Hepatocyte (in vitro differentiated cells): ENCODE measurements at regions not wholly inside any gene's neighbourhood (a gene's known extent, or its start where the extent isn't known, plus 50 kb on each side); places are given as distances from the start of the nearest gene placed in this dataset.

Experiments used
- DNase-seq: peaks from one replicate; pipeline ENCODE4 v3.0.0-alpha.2; 2016; ENCODE audit warnings: low spot score
- H2AFZ ChIP-seq: fragments of 200-600 bp; sonication (generic); 2 replicates; pipeline ENCODE4 v1.6.0; 2016; ENCODE audit warnings: antibody characterized with exemption, mild to moderate bottlenecking
- H3K27ac ChIP-seq: fragments of 200-600 bp; sonication (generic); 2 replicates; pipeline ENCODE4 v1.5.1; 2016; ENCODE audit warnings: mild to moderate bottlenecking
- H3K27me3 ChIP-seq: fragments of 200-600 bp; sonication (generic); 2 replicates; pipeline ENCODE4 v1.6.1; 2016
- H3K36me3 ChIP-seq: fragments of 200-600 bp; sonication (generic); replicated peaks from 2 replicates; pipeline ENCODE4 v1.5.1; 2016; ENCODE audit warnings: low read depth; ENCODE audit not compliant: insufficient read depth
- H3K4me1 ChIP-seq: fragments of 200-600 bp; sonication (generic); 2 replicates; pipeline ENCODE4 v1.5.1; 2016; ENCODE audit warnings: mild to moderate bottlenecking, moderate library complexity; ENCODE audit not compliant: insufficient read depth
- H3K4me2 ChIP-seq: fragments of 200-600 bp; sonication (generic); 2 replicates; pipeline ENCODE4 v1.6.0; 2016
- H3K4me3 ChIP-seq: fragments of 200-600 bp; sonication (generic); 2 replicates; pipeline ENCODE4 v1.5.1; 2016; ENCODE audit warnings: mild to moderate bottlenecking
- H3K79me2 ChIP-seq: fragments of 200-600 bp; sonication (generic); 2 replicates; pipeline ENCODE4 v1.6.0; 2017; ENCODE audit warnings: mild to moderate bottlenecking
- H3K9me2 ChIP-seq: fragments of 200-600 bp; sonication (generic); replicated peaks from 2 replicates; pipeline ENCODE4 v1.6.0; 2017; ENCODE audit warnings: mild to moderate bottlenecking; ENCODE audit not compliant: insufficient read depth
- H3K9me3 ChIP-seq: fragments of 200-600 bp; sonication (generic); 2 replicates; pipeline ENCODE4 v1.5.1; 2016; ENCODE audit warnings: low read depth, mild to moderate bottlenecking
- H4K20me1 ChIP-seq: fragments of 200-600 bp; sonication (generic); 2 replicates; pipeline ENCODE4 v1.6.0; 2016; ENCODE audit warnings: mild to moderate bottlenecking; ENCODE audit not compliant: insufficient read depth, poor library complexity, severe bottlenecking
- EZH2 ChIP-seq: fragments of 200-600 bp; sonication (generic); IDR thresholded peaks from 2 replicates; pipeline ENCODE4 v1.6.1; 2016; ENCODE audit warnings: antibody characterized with exemption, mild to moderate bottlenecking, borderline replicate concordance
- EZH2phosphoT487 ChIP-seq: fragments of 200-600 bp; sonication (generic); IDR thresholded peaks from one replicate; pipeline ENCODE4 v1.6.1; 2018; ENCODE audit warnings: antibody characterized with exemption, mild to moderate bottlenecking, low read depth, moderate library complexity; ENCODE audit not compliant: unreplicated experiment, severe bottlenecking
- WGBS: methylation state at CpG from one replicate; pipeline ENCODE4 v1.1.6; 2016; ENCODE audit warnings: low lambda C conversion rate; ENCODE audit errors: missing lambda C conversion rate; 5-methylcytosine and 5-hydroxymethylcytosine counted together
- TF ChIP-seq, protein P1 (sequence below): fragments of 200-600 bp; sonication (generic); IDR thresholded peaks from 2 replicates; pipeline ENCODE4 v1.5.1; 2016; ENCODE audit warnings: antibody characterized with exemption, mild to moderate bottlenecking; ENCODE audit not compliant: poor library complexity

GRCh38 chr16:26735521-26735920 is 331.2 kb upstream of the C16orf82 start:
- Histone ChIP-seq H3K4me2 (no peak overlapping the region), H4K20me1 (no peaks in the 10 kb centered on the region), H3K4me1 (no peaks in the 10 kb centered on the region), H3K79me2 (no peaks in the 10 kb centered on the region), H3K27ac (no peak overlapping the region), H3K9me2 (no peaks in the 10 kb centered on the region), H3K36me3 (no peaks in the 10 kb centered on the region), H2AFZ (no peak overlapping the region), H3K27me3 (no peaks in the 10 kb centered on the region), H3K4me3 (no peak overlapping the region), H3K9me3 (no peaks in the 10 kb centered on the region)
- no peak for TF ChIP-seq EZH2
- no peak for TF ChIP-seq EZH2phosphoT487
- TF ChIP-seq, protein P1, sequence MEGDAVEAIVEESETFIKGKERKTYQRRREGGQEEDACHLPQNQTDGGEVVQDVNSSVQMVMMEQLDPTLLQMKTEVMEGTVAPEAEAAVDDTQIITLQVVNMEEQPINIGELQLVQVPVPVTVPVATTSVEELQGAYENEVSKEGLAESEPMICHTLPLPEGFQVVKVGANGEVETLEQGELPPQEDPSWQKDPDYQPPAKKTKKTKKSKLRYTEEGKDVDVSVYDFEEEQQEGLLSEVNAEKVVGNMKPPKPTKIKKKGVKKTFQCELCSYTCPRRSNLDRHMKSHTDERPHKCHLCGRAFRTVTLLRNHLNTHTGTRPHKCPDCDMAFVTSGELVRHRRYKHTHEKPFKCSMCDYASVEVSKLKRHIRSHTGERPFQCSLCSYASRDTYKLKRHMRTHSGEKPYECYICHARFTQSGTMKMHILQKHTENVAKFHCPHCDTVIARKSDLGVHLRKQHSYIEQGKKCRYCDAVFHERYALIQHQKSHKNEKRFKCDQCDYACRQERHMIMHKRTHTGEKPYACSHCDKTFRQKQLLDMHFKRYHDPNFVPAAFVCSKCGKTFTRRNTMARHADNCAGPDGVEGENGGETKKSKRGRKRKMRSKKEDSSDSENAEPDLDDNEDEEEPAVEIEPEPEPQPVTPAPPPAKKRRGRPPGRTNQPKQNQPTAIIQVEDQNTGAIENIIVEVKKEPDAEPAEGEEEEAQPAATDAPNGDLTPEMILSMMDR = no peak
- no peak for DNase-seq
- WGBS = 96% methylated on average over 3 of the region's 3 CpGs

GRCh38 chr16:26736084-26736483 is 330.6 kb upstream of the C16orf82 start:
- TF ChIP-seq, protein P1 = no peak
- TF ChIP-seq EZH2 (no peak), EZH2phosphoT487 (no peak)
- no peaks in the 10 kb centered on the region for H3K79me2 ChIP-seq
- H2AFZ ChIP-seq = no peak overlapping the region
- DNase-seq = no peak
- no peak overlapping the region for H3K4me2 ChIP-seq
- 83% methylated on average over 4 of the region's 4 CpGs for WGBS
- H4K20me1 ChIP-seq = no peaks in the 10 kb centered on the region
- no peaks in the 10 kb centered on the region for H3K27me3 ChIP-seq
- no peak overlapping the region for H3K27ac ChIP-seq
- H3K9me2 ChIP-seq = no peaks in the 10 kb centered on the region
- no peak overlapping the region for H3K4me3 ChIP-seq
- no peaks in the 10 kb centered on the region for H3K9me3 ChIP-seq
- no peaks in the 10 kb centered on the region for H3K36me3 ChIP-seq
- H3K4me1 ChIP-seq = no peaks in the 10 kb centered on the region

DNA sequence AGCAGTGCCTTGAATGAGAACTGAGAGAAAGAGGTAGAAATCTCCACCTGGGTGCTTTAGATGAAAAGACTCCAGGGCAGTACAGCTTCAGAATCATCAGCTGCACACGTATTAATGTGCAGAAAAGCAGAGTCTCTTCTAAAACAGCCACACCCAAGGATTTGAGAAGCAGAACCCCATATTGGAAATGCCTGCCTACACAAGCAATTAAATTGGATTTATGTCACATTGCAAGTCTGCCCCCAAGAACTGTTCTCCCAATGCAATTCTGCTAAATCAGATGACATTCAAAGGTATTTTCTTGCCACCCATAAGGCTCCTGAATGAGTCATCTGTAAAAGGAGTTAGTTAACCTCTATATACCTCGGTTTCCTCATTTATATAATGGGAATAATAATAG is 326.0 kb upstream of the C16orf82 start:
- WGBS = 74% methylated on average over 2 of the region's 2 CpGs
- DNase-seq = no peak
- Histone ChIP-seq H3K4me1 (no peaks in the 10 kb centered on the region), H3K9me2 (no peaks in the 10 kb centered on the region), H3K4me3 (no peak overlapping the region), H3K27me3 (no peaks in the 10 kb centered on the region), H3K36me3 (no peaks in the 10 kb centered on the region), H2AFZ (no peak overlapping the region), H4K20me1 (no peaks in the 10 kb centered on the region), H3K79me2 (no peaks in the 10 kb centered on the region), H3K4me2 (no peak overlapping the region), H3K27ac (no peak overlapping the region), H3K9me3 (no peaks in the 10 kb centered on the region)
- TF ChIP-seq, protein P1 = no peak
- TF ChIP-seq EZH2phosphoT487 = no peak

DNA sequence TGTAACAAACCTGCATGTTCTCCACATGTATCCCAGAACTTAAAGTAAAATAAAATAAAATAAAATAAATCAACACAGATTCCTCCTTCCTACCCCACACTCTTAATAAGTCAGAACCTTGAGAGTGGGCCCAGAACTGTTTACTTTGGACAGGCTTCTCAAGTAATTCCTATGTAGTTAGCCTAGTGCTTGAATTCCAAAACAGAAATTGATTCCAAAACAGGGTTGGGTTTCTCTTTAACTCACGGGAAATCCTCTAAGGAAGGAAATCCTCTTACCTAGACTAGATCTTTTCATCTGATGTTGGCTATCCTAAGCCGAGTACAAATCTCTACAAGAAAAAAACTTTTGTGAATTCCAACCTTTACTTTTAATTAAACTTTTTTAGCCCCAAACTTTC is 324.7 kb upstream of the C16orf82 start:
- Histone ChIP-seq H3K9me3 (no peaks in the 10 kb centered on the region), H3K4me3 (no peak overlapping the region), H3K9me2 (no peaks in the 10 kb centered on the region), H3K4me2 (no peak overlapping the region), H2AFZ (no peak overlapping the region), H3K79me2 (no peaks in the 10 kb centered on the region), H3K36me3 (no peaks in the 10 kb centered on the region), H4K20me1 (no peaks in the 10 kb centered on the region), H3K4me1 (no peaks in the 10 kb centered on the region), H3K27ac (no peak overlapping the region), H3K27me3 (no peaks in the 10 kb centered on the region)
- TF ChIP-seq EZH2 (no peak), EZH2phosphoT487 (no peak)
- TF ChIP-seq, protein P1 = no peak
- 63% methylated on average over 2 of the region's 2 CpGs for WGBS
- no peak for DNase-seq
